Gastrocnemius medialis (tissue), 4 donors: ENCODE measurements at regions not wholly inside any gene's neighbourhood (a gene's known extent, or its start where the extent isn't known, plus 50 kb on each side); places are given as distances from the start of the nearest gene placed in this dataset.

Experiments used
- ATAC-seq, 2 donors: fragments of 150-250 bp; one replicate each; pipeline ENCODE4 v1.9.1; 2016
- DNase-seq, 2 donors: peaks; one replicate each; pipeline ENCODE4 v3.0.0-alpha.2; 2019
- H3K27ac ChIP-seq, 4 donors: fragments of 200-600 bp; sonication (generic); 1 replicate in 1 of 4; 2 replicates in 3 of 4; pipeline ENCODE4 v1.5.1; 2016 to 2018; ENCODE audit warnings: mild to moderate bottlenecking in 2 of 4, moderate library complexity in 1 of 4
- H3K27me3 ChIP-seq, 3 donors: fragments of 200-600 bp; sonication (generic) in 2 of 3; 1 replicate in 1 of 3; 2 replicates in 2 of 3; pipeline versions ENCODE4 v1.5.1 to v1.6.0; 2016 to 2019; ENCODE audit warnings: mild to moderate bottlenecking in 1 of 3, moderate library complexity in 1 of 3
- H3K36me3 ChIP-seq, 2 donors: fragments of 200-600 bp; sonication (generic) in 1 of 2; one replicate each; pipeline ENCODE4 v1.5.1; 2017 to 2018
- H3K4me1 ChIP-seq, 2 donors: fragments of 200-600 bp; sonication (generic) in 1 of 2; one replicate each; pipeline ENCODE4 v1.5.1; 2016 to 2017; ENCODE audit warnings: mild to moderate bottlenecking in 2 of 2
- H3K4me3 ChIP-seq, 4 donors: fragments of 200-600 bp; sonication (generic) in 3 of 4; 1 replicate in 1 of 4; 2 replicates in 3 of 4; pipeline ENCODE4 v1.5.1; 2016 to 2019; ENCODE audit warnings: mild to moderate bottlenecking in 2 of 4
- H3K9me3 ChIP-seq, 3 donors: fragments of 200-600 bp; sonication (generic) in 2 of 3; 1 replicate in 1 of 3; 2 replicates in 2 of 3; pipeline ENCODE4 v1.5.1; 2016 to 2019
- POLR2A ChIP-seq, 2 donors: fragments of 450-650 bp; IDR thresholded peaks; one replicate each; pipeline ENCODE4 v1.6.1; 2017; ENCODE audit warnings: antibody characterized with exemption in 2 of 2, mild to moderate bottlenecking in 2 of 2, moderate library complexity in 2 of 2
- in situ Hi-C, 4 donors: fragments of 200-750 bp; cut with MboI; loops; one replicate each; pipeline versions ENCODE4 v1.15.0 to v1.8.0; 2017; ENCODE audit warnings: low sequenced_read_pairs in 4 of 4
- intact Hi-C: fragments of 100-400 bp; cut with DNase I; formaldehyde crosslinking; loops from one replicate; pipeline ENCODE4 v1.15.1; 2023; ENCODE audit warnings: low total_unique reads
- TF ChIP-seq, protein P1 (sequence below), 5 experiments: fragments of 450-650 bp in 3 of 5; fragments of 200-600 bp in 2 of 5; sonication (generic) in 2 of 5; IDR thresholded peaks in 4 of 5; conservative IDR thresholded peaks in 1 of 5; 1 replicate in 4 of 5; 2 replicates in 1 of 5; pipeline ENCODE4 v1.5.1; 2016 to 2019; ENCODE audit warnings: antibody characterized with exemption in 5 of 5, mild to moderate bottlenecking in 3 of 5, moderate library complexity in 3 of 5

DNA sequence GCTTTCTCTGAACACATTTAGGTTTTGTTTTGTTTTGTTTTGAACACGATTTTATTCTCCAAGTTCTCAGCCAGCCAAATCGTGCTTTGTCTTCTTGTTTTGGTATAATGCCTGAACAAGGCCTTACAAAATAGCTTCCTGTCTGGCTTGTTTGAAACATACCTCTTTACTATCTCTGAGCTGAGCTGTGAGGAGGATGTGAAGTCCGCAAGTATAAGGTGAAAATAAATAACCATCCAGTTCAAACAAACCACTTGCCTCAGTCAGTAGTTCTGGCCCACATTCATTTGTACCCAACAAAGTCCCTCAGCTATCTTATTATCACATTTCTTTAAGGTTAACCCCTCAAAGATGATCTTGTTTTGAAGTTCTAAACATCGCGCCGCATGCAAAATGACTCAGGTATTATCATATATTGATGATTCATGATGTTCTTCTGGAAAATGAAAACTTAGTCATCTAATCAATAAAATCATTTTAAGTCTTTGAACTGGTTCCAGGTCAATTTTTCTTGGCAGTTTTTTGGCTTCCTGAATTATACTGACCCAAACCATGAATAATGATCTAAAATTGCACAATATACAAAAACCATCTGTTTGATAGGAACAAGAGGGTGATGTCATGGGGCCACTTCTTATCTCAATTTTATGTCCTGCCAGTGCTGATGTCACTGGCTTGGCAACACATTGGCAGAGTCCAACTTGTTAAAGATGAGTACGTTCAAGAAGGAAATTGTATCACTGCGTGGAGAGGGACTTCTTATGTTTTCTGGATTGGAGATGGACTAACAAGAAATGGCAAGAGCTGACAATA, 694.3 kb downstream of the KCNJ2 start:
- no peaks in the 10 kb centered on the region for H3K4me1 ChIP-seq
- no peaks in the 10 kb centered on the region for H3K36me3 ChIP-seq
- DNase-seq = no peak
- no peak for ATAC-seq
- intact Hi-C loops (no loop called here), in situ Hi-C loops (no loop called here)
- no peaks in the 10 kb centered on the region for H3K27me3 ChIP-seq
- TF ChIP-seq, protein P1, sequence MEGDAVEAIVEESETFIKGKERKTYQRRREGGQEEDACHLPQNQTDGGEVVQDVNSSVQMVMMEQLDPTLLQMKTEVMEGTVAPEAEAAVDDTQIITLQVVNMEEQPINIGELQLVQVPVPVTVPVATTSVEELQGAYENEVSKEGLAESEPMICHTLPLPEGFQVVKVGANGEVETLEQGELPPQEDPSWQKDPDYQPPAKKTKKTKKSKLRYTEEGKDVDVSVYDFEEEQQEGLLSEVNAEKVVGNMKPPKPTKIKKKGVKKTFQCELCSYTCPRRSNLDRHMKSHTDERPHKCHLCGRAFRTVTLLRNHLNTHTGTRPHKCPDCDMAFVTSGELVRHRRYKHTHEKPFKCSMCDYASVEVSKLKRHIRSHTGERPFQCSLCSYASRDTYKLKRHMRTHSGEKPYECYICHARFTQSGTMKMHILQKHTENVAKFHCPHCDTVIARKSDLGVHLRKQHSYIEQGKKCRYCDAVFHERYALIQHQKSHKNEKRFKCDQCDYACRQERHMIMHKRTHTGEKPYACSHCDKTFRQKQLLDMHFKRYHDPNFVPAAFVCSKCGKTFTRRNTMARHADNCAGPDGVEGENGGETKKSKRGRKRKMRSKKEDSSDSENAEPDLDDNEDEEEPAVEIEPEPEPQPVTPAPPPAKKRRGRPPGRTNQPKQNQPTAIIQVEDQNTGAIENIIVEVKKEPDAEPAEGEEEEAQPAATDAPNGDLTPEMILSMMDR (IDR thresholded peaks at IDR 0.05 in 4 of 5, conservative IDR thresholded peaks at IDR 0.05 in 1 of 5) = no peak
- no peak for TF ChIP-seq POLR2A (IDR thresholded peaks at IDR 0.05)
- no peak overlapping the region for H3K27ac ChIP-seq
- H3K9me3 ChIP-seq = no peaks in the 10 kb centered on the region
- no peak overlapping the region for H3K4me3 ChIP-seq

DNA sequence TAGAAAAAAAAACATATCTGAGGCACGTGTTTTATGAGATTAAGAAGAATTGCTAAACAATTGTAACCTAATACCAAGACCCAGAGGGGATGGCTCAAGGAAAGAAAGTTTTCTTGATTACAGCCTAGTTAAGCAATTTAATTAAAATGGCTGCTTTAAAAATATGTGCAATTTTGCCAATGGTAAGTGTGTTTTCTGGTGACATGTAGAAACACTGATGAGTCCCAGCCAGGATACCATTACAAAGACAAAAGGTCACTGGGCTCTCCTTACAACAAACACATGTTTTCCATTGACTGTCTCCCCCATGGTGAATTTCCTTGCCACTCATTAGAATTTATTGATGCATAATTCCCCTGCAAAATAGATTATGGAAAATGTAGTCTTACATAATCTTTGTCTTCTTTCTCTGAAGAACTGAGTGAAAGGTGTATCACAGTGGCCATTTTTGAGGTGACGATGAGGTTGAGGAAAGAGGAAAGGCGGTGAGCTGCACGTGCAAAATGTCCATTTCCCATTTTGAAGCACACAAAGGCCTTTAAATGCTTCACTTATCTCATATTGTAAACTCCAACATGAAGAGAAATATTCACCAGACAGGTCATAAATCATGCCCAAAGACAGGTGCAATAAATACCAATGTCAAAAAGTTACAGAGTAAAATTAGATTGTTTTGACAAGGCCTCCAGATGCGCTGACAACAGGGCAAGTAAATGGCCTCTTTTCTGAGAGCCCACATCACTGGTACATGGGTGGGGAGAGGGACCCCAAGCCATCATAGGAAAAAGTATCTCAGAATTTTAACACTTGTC, 696.9 kb downstream of the KCNJ2 start:
- DNase-seq = no peak
- no peak for ATAC-seq
- in situ Hi-C loops = no loop called here
- TF ChIP-seq, protein P1 (IDR thresholded peaks at IDR 0.05 in 4 of 5, conservative IDR thresholded peaks at IDR 0.05 in 1 of 5) = no peak
- no peak for TF ChIP-seq POLR2A (IDR thresholded peaks at IDR 0.05)
- Histone ChIP-seq H3K9me3 (no peaks in the 10 kb centered on the region), H3K36me3 (no peaks in the 10 kb centered on the region), H3K27ac (no peak overlapping the region), H3K4me1 (no peaks in the 10 kb centered on the region), H3K4me3 (no peak overlapping the region), H3K27me3 (no peaks in the 10 kb centered on the region)
- intact Hi-C loops = no loop called here

DNA sequence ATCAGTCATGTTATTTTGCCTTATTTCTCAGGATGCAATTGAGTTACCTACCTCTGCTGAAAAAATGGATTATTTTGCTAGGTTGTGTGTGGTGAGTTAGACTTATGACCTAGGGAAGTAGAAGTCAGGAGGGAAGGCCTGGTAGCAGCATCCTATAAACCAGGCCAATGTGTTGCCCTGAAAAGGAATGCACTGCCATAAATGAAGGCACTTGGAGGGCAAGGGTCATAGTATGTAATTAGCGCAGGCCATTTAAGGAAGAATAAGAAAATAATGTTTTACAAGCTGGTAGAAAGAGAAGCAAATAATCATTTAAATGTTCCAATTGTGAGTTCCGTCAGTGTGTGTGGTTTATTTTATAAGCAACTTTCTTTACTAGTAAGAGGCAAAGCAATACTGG, 698.8 kb downstream of the KCNJ2 start:
- TF ChIP-seq, protein P1 (IDR thresholded peaks at IDR 0.05 in 4 of 5, conservative IDR thresholded peaks at IDR 0.05 in 1 of 5) = no peak
- no peak for TF ChIP-seq POLR2A (IDR thresholded peaks at IDR 0.05)
- DNase-seq (no peak), ATAC-seq (no peak)
- in situ Hi-C loops (no loop called here), intact Hi-C loops (no loop called here)
- no peak overlapping the region for H3K27ac ChIP-seq
- no peaks in the 10 kb centered on the region for H3K4me1 ChIP-seq
- H3K9me3 ChIP-seq = no peaks in the 10 kb centered on the region
- no peaks in the 10 kb centered on the region for H3K36me3 ChIP-seq
- H3K4me3 ChIP-seq = no peak overlapping the region
- no peaks in the 10 kb centered on the region for H3K27me3 ChIP-seq

DNA sequence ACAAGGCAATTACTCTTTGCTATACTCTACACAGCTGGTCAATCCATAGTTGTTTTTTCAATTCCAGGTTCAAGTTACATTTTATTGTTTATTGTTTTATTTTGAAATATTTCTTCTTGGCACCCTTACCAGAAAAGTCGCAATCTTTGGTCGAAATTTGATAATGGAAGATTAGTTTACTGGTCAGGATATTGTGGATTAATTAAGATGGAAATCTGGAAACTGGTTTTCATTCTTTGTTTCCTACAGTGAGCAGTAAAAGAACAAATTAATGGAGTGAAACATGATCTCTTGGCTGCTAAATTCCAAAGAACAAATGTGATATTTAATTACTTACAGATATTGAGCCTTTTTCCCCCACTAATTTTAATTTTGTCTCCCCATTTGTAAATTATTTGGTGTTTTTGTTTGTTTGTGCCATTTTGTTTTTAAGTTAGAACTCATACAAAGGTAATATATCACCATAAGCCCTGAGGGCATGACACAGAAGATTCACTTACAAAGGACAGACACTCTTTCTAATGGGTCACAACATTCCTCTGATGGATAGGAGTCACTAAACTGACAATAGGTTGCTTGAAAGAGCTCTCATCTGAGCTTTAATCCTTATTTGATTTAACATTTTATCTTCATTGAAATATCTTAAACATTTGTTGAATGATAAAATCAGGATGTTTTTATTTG, 700.2 kb downstream of the KCNJ2 start:
- H3K27me3 ChIP-seq = no peaks in the 10 kb centered on the region
- no peaks in the 10 kb centered on the region for H3K36me3 ChIP-seq
- H3K4me1 ChIP-seq = no peaks in the 10 kb centered on the region
- DNase-seq (no peak), ATAC-seq (no peak)
- intact Hi-C loops = no loop called here
- H3K9me3 ChIP-seq = no peaks in the 10 kb centered on the region
- no peak overlapping the region for H3K4me3 ChIP-seq
- in situ Hi-C loops = no loop called here
- H3K27ac ChIP-seq = no peak overlapping the region
- TF ChIP-seq POLR2A (IDR thresholded peaks at IDR 0.05) = no peak
- TF ChIP-seq, protein P1 (IDR thresholded peaks at IDR 0.05 in 4 of 5, conservative IDR thresholded peaks at IDR 0.05 in 1 of 5) = no peak
